ENCODE measurements at regions not wholly inside any gene's neighbourhood (a gene's known extent, or its start where the extent isn't known, plus 50 kb on each side); places are given as distances from the start of the nearest gene placed in this dataset.

DNA sequence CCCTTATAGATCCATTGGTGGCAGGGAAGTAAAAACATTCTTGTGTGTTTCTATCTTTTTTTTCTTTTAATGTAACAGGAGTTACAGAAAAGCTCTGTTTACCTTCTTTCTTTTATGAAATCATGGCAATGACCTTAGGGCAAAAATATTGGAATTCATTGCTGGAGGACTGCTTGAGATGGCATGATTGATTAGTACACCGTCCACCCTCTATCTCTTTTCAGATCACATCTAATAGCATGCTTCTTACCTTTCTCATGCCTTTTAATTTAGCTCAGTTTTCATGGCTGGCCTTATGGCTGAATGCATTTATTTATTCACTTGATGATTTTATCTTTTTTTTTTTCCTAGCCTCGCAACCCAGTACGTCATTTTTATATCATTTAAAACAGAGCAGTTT is 177.6 kb upstream of the CDH20 start (continued):
- TF ChIP-seq CTBP2 (IDR thresholded peaks at IDR 0.05; ENCODE audit: borderline replicate concordance, insufficient read depth, insufficient read length, low read length): no peak
- no peak for TF ChIP-seq SIN3A (conservative IDR thresholded peaks at IDR 0.05 in 1 of 2, IDR thresholded peaks at IDR 0.05 in 1 of 2; ENCODE audit: low read depth in 1 of 2, low read length in 2 of 2)
- no peak for TF ChIP-seq TBP (IDR thresholded peaks at IDR 0.05; ENCODE audit: low read depth, low read length)
- TF ChIP-seq BRCA1 (IDR thresholded peaks at IDR 0.05; ENCODE audit: low read depth, low read length): no peak
- TF ChIP-seq ZNF274 (IDR thresholded peaks at IDR 0.05; ENCODE audit: borderline replicate concordance, extremely low read depth, low read length): no peak
- TF ChIP-seq, protein P1, sequence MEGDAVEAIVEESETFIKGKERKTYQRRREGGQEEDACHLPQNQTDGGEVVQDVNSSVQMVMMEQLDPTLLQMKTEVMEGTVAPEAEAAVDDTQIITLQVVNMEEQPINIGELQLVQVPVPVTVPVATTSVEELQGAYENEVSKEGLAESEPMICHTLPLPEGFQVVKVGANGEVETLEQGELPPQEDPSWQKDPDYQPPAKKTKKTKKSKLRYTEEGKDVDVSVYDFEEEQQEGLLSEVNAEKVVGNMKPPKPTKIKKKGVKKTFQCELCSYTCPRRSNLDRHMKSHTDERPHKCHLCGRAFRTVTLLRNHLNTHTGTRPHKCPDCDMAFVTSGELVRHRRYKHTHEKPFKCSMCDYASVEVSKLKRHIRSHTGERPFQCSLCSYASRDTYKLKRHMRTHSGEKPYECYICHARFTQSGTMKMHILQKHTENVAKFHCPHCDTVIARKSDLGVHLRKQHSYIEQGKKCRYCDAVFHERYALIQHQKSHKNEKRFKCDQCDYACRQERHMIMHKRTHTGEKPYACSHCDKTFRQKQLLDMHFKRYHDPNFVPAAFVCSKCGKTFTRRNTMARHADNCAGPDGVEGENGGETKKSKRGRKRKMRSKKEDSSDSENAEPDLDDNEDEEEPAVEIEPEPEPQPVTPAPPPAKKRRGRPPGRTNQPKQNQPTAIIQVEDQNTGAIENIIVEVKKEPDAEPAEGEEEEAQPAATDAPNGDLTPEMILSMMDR (IDR thresholded peaks at IDR 0.05; ENCODE audit: control extremely low read depth in 1 of 3, insufficient read depth in 1 of 3, low read depth in 1 of 3, low read length in 3 of 3): no peak

All from H1 (cell line).